Cardiac muscle cell (in vitro differentiated cells and primary cell): ENCODE measurements at regions not wholly inside any gene's neighbourhood (a gene's known extent, or its start where the extent isn't known, plus 50 kb on each side); places are given as distances from the start of the nearest gene placed in this dataset.

Experiments
- DNase-seq, 2 donors: peaks; one replicate each; pipeline versions ENCODE4 v3.0.0 to v3.0.0-alpha.2; 2010 to 2017; ENCODE audit warnings: low read depth in 1 of 2, low spot score in 1 of 2
- H3K27ac ChIP-seq: fragments of 200-600 bp; sonication (generic); 2 replicates; pipeline ENCODE4 v1.5.1; 2016
- H3K27me3 ChIP-seq: fragments of 200-600 bp; sonication (generic); 2 replicates; pipeline ENCODE4 v1.6.0; 2016; ENCODE audit warnings: control low read depth
- H3K36me3 ChIP-seq: fragments of 200-600 bp; sonication (generic); 2 replicates; pipeline ENCODE4 v1.5.1; 2016; ENCODE audit warnings: control low read depth
- H3K4me1 ChIP-seq: fragments of 200-600 bp; sonication (generic); 2 replicates; pipeline ENCODE4 v1.8.1; 2017; ENCODE audit warnings: low read depth, mild to moderate bottlenecking, mixed run types
- H3K4me3 ChIP-seq: fragments of 200-600 bp; sonication (generic); 2 replicates; pipeline ENCODE4 v1.5.1; 2016; ENCODE audit warnings: mild to moderate bottlenecking
- H3K9me3 ChIP-seq: fragments of 200-600 bp; sonication (generic); 2 replicates; pipeline ENCODE4 v1.5.1; 2017; ENCODE audit warnings: low read depth, mild to moderate bottlenecking, control low read depth
- CTCF ChIP-seq: IDR thresholded peaks from 2 replicates; pipeline ENCODE4 v1.5.1; 2012; ENCODE audit warnings: low read depth, mild to moderate bottlenecking, low read length

DNA sequence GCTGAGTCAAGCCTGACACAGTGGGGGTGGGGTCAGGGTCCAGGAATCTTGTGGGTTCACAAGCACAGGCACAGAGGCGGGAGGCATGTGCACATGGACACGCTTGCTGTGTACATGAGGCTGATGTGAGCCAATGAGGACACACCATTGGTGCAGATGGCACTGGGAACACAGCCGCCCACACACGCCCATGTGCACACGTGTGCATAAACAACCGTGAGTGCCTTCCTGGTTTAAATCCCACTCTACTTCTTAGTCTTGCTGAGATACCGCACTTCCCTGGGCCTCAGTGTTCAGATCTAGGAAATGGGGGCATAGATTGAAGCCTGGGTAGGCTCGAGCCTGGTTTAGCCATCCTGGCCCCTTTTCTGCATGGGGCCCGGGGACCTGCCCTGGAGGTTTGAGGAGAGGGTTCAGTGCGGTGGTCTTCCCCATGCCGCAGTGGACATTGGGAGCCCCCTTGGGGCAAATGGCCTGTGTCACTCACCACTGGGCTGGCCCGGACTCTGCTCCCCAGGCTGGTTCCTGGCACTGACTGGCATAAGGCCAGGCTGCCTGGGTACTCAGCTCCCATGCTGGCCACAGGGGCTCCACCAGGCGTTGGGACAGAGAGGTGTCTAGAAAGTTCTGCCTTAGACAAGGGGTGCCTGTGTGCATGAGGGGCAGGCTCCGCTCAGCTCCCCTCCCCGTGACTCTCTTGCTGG is 60.2 kb downstream of the CEBPB start:
- Histone ChIP-seq H3K4me1 (no peaks in the 10 kb centered on the region), H3K27ac (no peak overlapping the region), H3K4me3 (no peak overlapping the region), H3K9me3 (no peaks in the 10 kb centered on the region), H3K27me3 (no peaks in the 10 kb centered on the region), H3K36me3 (no peaks in the 10 kb centered on the region)
- DNase-seq: no peak
- no peak for TF ChIP-seq CTCF

DNA sequence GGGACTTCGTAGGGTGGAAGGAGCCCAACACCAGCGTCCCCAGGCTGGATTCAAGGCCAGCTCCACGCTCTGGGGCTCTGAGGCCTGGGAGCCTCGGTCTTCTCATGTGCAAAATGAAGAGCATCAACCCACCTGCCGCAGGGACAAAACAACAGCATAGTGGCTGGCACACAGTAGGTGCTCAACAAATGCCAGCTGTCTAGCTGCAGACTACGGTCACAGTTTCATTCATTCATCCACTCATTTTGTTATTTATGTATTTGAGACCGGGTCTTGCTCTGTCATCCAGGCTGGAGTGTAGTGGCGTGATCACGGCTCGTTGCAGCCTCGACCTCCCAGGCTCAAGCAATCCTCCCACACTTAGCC is 60.7 kb downstream of the CEBPB start:
- no peaks in the 10 kb centered on the region for H3K9me3 ChIP-seq
- H3K4me3 ChIP-seq: no peak overlapping the region
- H3K27ac ChIP-seq: no peak overlapping the region
- DNase-seq: no peak
- no peaks in the 10 kb centered on the region for H3K4me1 ChIP-seq
- no peaks in the 10 kb centered on the region for H3K36me3 ChIP-seq
- H3K27me3 ChIP-seq: no peaks in the 10 kb centered on the region
- no peak for TF ChIP-seq CTCF

GRCh38 chr20:50251992-50252511 is 61.4 kb downstream of the CEBPB start:
- TF ChIP-seq CTCF: no peak
- DNase-seq: no peak

DNA sequence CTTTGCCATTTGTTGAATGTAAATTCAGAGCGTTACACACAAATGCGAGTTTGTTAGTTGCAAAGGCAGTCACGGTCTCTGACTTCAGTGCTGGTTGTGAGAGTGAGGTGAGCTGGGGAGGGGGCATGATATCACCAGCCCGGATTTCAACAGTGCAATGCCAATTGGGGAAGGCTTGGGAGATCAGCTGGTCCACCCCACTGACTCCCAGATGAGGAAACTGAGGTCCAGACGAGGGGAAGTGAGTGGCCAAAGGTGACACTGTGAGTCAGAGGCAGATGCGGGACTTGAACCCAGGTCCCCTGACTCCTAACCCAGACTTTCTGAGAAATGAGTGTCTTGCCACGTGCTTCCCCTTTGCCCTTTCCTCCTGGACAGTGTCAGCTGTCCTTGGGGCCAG is 62.1 kb downstream of the CEBPB start:
- TF ChIP-seq CTCF: no peak
- Histone ChIP-seq H3K9me3 (no peaks in the 10 kb centered on the region), H3K27me3 (no peaks in the 10 kb centered on the region), H3K36me3 (no peaks in the 10 kb centered on the region), H3K4me3 (no peak overlapping the region), H3K4me1 (no peaks in the 10 kb centered on the region), H3K27ac (no peak overlapping the region)
- no peak for DNase-seq

More at GRCh38 chr20:50251992-50252511, 61.4 kb downstream of the CEBPB start:
- no peak overlapping the region for H3K27ac ChIP-seq
- H3K4me3 ChIP-seq: no peak overlapping the region
- no peaks in the 10 kb centered on the region for H3K9me3 ChIP-seq
- no peaks in the 10 kb centered on the region for H3K4me1 ChIP-seq
- H3K36me3 ChIP-seq: no peaks in the 10 kb centered on the region
- H3K27me3 ChIP-seq: no peaks in the 10 kb centered on the region

DNA sequence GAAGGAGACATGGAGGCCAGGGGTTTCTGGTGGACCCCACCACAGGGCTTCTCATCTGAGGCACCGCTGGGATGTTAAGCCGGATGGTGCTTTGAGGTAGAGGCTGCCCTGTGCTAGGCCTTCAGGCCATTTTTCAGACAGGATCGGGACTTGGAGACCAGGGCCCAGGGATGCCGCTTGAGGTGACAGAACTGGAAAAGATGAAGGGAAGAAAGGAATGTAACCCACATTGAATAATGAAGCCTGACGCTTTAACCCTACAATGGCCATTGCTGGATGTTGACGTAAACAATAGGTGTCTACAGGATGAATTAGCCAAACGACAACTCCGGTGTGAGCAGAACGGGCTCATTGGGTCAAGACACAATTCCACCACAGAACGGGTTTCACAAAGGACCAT is 62.5 kb downstream of the CEBPB start:
- no peak for DNase-seq
- H3K4me3 ChIP-seq: no peak overlapping the region
- no peak overlapping the region for H3K27ac ChIP-seq
- H3K9me3 ChIP-seq: no peaks in the 10 kb centered on the region
- no peaks in the 10 kb centered on the region for H3K36me3 ChIP-seq
- TF ChIP-seq CTCF: no peak
- no peaks in the 10 kb centered on the region for H3K4me1 ChIP-seq
- no peaks in the 10 kb centered on the region for H3K27me3 ChIP-seq
